Endometrial microvascular endothelial cells (primary cell): ENCODE measurements at regions not wholly inside any gene's neighbourhood (a gene's known extent, or its start where the extent isn't known, plus 50 kb on each side); places are given as distances from the start of the nearest gene placed in this dataset.
"Not testable (repeated sequence)": the region's sequence is repeated elsewhere in the genome, so short reads cannot be mapped to it uniquely, and the experiment has no call there.

ENCODE experiments used
- in situ Hi-C: cut with HindIII; loops from 2 replicates; pipeline ENCODE4 v1.10.0; 2017; ENCODE audit warnings: low sequenced_read_pairs, low pct_unique_long_range_greater_than_20kb; ENCODE audit errors: inconsistent ontology term

- in situ Hi-C loops, result no loop called here
Measured at GRCh38 chr12:75632442-75632841, 121.0 kb upstream of the KRR1 start.

GRCh38 chr12:75631831-75632230, 120.4 kb upstream of the KRR1 start:
- in situ Hi-C loops, result no loop called here

- in situ Hi-C loops, result no loop called here
Measured at GRCh38 chr12:75630091-75630490, 118.7 kb upstream of the KRR1 start.

GRCh38 chr12:75628916-75629315, 117.5 kb upstream of the KRR1 start:
- in situ Hi-C loops, result no loop called here

GRCh38 chr12:75628511-75628910, 117.1 kb upstream of the KRR1 start:
- in situ Hi-C loops, result no loop called here

- in situ Hi-C loops, result no loop called here
Measured at GRCh38 chr12:75623631-75624154, 112.3 kb upstream of the KRR1 start.

- in situ Hi-C loops, result no loop called here
Measured at GRCh38 chr12:75622492-75622891, 111.1 kb upstream of the KRR1 start.

GRCh38 chr12:75614396-75614795, 103.0 kb upstream of the KRR1 start:
- in situ Hi-C loops, result not testable (repeated sequence)

GRCh38 chr12:75613981-75614380, 102.6 kb upstream of the KRR1 start:
- in situ Hi-C loops, result no loop called here

- in situ Hi-C loops, result no loop called here
Measured at GRCh38 chr12:75611041-75611440, 99.6 kb upstream of the KRR1 start.

- in situ Hi-C loops, result no loop called here
Measured at GRCh38 chr12:75606956-75607355, 95.5 kb upstream of the KRR1 start.

- in situ Hi-C loops, result no loop called here
Measured at GRCh38 chr12:75606151-75606550, 94.7 kb upstream of the KRR1 start.

- in situ Hi-C loops, result no loop called here
Measured at GRCh38 chr12:75603475-75603874, 92.1 kb upstream of the KRR1 start.

- in situ Hi-C loops, result no loop called here
Measured at GRCh38 chr12:75602106-75602505, 90.7 kb upstream of the KRR1 start.

GRCh38 chr12:75600146-75600545, 88.7 kb upstream of the KRR1 start:
- in situ Hi-C loops, result no loop called here

GRCh38 chr12:75599061-75599460, 87.7 kb upstream of the KRR1 start:
- in situ Hi-C loops, result no loop called here

GRCh38 chr12:75596406-75596805, 85.0 kb upstream of the KRR1 start:
- in situ Hi-C loops, result no loop called here

GRCh38 chr12:75592638-75593335, 81.4 kb upstream of the KRR1 start:
- in situ Hi-C loops, result no loop called here

- in situ Hi-C loops, result no loop called here
Measured at GRCh38 chr12:75592086-75592485, 80.7 kb upstream of the KRR1 start.

GRCh38 chr12:75591628-75592027, 80.2 kb upstream of the KRR1 start:
- in situ Hi-C loops, result no loop called here

GRCh38 chr12:75589801-75590200, 78.4 kb upstream of the KRR1 start:
- in situ Hi-C loops, result no loop called here
